ENCODE measurements at regions not wholly inside any gene's neighbourhood (a gene's known extent, or its start where the extent isn't known, plus 50 kb on each side); places are given as distances from the start of the nearest gene placed in this dataset.
"Not testable (repeated sequence)": the region's sequence is repeated elsewhere in the genome, so short reads cannot be mapped to it uniquely, and the experiment has no call there.

GRCh38 chr20:1822564-1823449 lies 72.4 kb upstream of the SIRPA start:
- H3K4me1 Mint-ChIP-seq: peaks cover 35 to 37% (median 37%) of the 10 kb centered on the region in 3 donors
- no peak overlapping the region for H3K4me3 Mint-ChIP-seq
- H3K27ac Mint-ChIP-seq: peak overlapping the region in 1 of 6 donors; percentile 72

GRCh38 chr20:1820138-1821079 lies 74.8 kb upstream of the SIRPA start:
- ATAC-seq (ENCODE audit: low read depth in 2 of 2) (no peak), DNase-seq (no peak)
- Mint-ChIP-seq H3K36me3 (peaks cover 0 to 45% of the 10 kb centered on the region in 2 donors), H3K4me3 (no peak overlapping the region), H3K4me1 (peaks cover 35 to 51% (median 50%) of the 10 kb centered on the region in 3 donors), H3K27me3 (peaks cover 24 to 35% (median 29%) of the 10 kb centered on the region in 3 donors), H3K27ac (peak overlapping the region in 2 of 6 donors; percentile 17 to 71), H3K9me3 (peaks cover 20 to 38% (median 28%) of the 10 kb centered on the region in 7 donors)

More at GRCh38 chr20:1822564-1823449, 72.4 kb upstream of the SIRPA start:
- DNase-seq: no peak
- peaks cover 0 to 44% of the 10 kb centered on the region in 2 donors for H3K36me3 Mint-ChIP-seq
- peaks cover 24 to 33% (median 28%) of the 10 kb centered on the region in 3 donors for H3K27me3 Mint-ChIP-seq
- no peak for ATAC-seq (ENCODE audit: low read depth in 2 of 2)
- peaks cover 20 to 38% (median 28%) of the 10 kb centered on the region in 7 donors for H3K9me3 Mint-ChIP-seq

GRCh38 chr20:1819311-1820137 lies 75.7 kb upstream of the SIRPA start:
- Mint-ChIP-seq H3K27ac (peak overlapping the region in 3 of 6 donors; percentile 10 to 76 (median 17)), H3K36me3 (peaks cover 0 to 43% of the 10 kb centered on the region in 2 donors), H3K27me3 (peaks cover 24 to 35% (median 32%) of the 10 kb centered on the region in 3 donors), H3K4me1 (peaks cover 35 to 55% (median 50%) of the 10 kb centered on the region in 3 donors), H3K9me3 (peaks cover 20 to 37% (median 28%) of the 10 kb centered on the region in 7 donors), H3K4me3 (no peak overlapping the region)
- peak in 1 of 2 donors; percentile 25 for ATAC-seq (ENCODE audit: low read depth in 2 of 2)
- no peak for DNase-seq

GRCh38 chr20:1818895-1819294 lies 76.3 kb upstream of the SIRPA start:
- Mint-ChIP-seq H3K36me3 (peaks cover 0 to 36% of the 10 kb centered on the region in 2 donors), H3K4me3 (no peak overlapping the region), H3K27me3 (peaks cover 28 to 35% (median 32%) of the 10 kb centered on the region in 3 donors), H3K9me3 (peaks cover 17 to 31% (median 26%) of the 10 kb centered on the region in 7 donors), H3K4me1 (peaks cover 34 to 54% (median 49%) of the 10 kb centered on the region in 3 donors), H3K27ac (peak overlapping the region in 2 of 6 donors; percentile 12 to 86)
- ATAC-seq (ENCODE audit: low read depth in 2 of 2) (no peak), DNase-seq (no peak)

GRCh38 chr20:1818247-1818840 lies 76.9 kb upstream of the SIRPA start:
- DNase-seq (no peak), ATAC-seq (ENCODE audit: low read depth in 2 of 2) (no peak)
- peaks cover 0 to 31% of the 10 kb centered on the region in 2 donors for H3K36me3 Mint-ChIP-seq
- peak overlapping the region in 4 of 6 donors; percentile 12 to 86 (median 50) for H3K27ac Mint-ChIP-seq
- peak overlapping the region in 2 of 8 donors; percentile 11 to 17 for H3K4me3 Mint-ChIP-seq
- H3K9me3 Mint-ChIP-seq: peaks cover 14 to 25% (median 21%) of the 10 kb centered on the region in 7 donors
- H3K4me1 Mint-ChIP-seq: peaks cover 30 to 48% (median 46%) of the 10 kb centered on the region in 3 donors
- peaks cover 28 to 35% (median 32%) of the 10 kb centered on the region in 3 donors for H3K27me3 Mint-ChIP-seq

GRCh38 chr20:1817577-1818211 lies 77.5 kb upstream of the SIRPA start:
- peak overlapping the region in 1 of 8 donors; percentile 20 for H3K4me3 Mint-ChIP-seq
- H3K4me1 Mint-ChIP-seq: peaks cover 30 to 48% (median 46%) of the 10 kb centered on the region in 3 donors
- H3K27me3 Mint-ChIP-seq: peaks cover 28 to 35% (median 32%) of the 10 kb centered on the region in 3 donors
- no peak for ATAC-seq (ENCODE audit: low read depth in 2 of 2)
- peak overlapping the region in 2 of 6 donors; percentile 12 to 52 for H3K27ac Mint-ChIP-seq
- peaks cover 0 to 28% of the 10 kb centered on the region in 2 donors for H3K36me3 Mint-ChIP-seq
- peaks cover 10 to 19% (median 15%) of the 10 kb centered on the region in 7 donors for H3K9me3 Mint-ChIP-seq
- DNase-seq: no peak

- Mint-ChIP-seq H3K9me3 (peaks cover 0 to 9% (median 6%) of the 10 kb centered on the region in 7 donors), H3K4me3 (peak overlapping the region in 2 of 8 donors; percentile 45 to 48), H3K27me3 (peaks cover 28 to 33% (median 32%) of the 10 kb centered on the region in 3 donors), H3K27ac (peak overlapping the region in 1 of 6 donors; percentile 42), H3K4me1 (peaks cover 33 to 56% (median 54%) of the 10 kb centered on the region in 3 donors), H3K36me3 (peaks cover 0 to 18% of the 10 kb centered on the region in 2 donors)
- ATAC-seq (ENCODE audit: low read depth in 2 of 2) (peak in 1 of 2 donors; percentile 27), DNase-seq (no peak)
These were observed 78.5 kb upstream of the SIRPA start for GRCh38 chr20:1816384-1817381.

GRCh38 chr20:1815502-1816085 lies 79.6 kb upstream of the SIRPA start:
- Mint-ChIP-seq H3K4me1 (peaks cover 40 to 62% (median 56%) of the 10 kb centered on the region in 3 donors), H3K4me3 (no peak overlapping the region), H3K9me3 (no peaks in the 10 kb centered on the region), H3K36me3 (peaks cover 0 to 9% of the 10 kb centered on the region in 2 donors), H3K27me3 (peaks cover 24 to 28% (median 26%) of the 10 kb centered on the region in 3 donors), H3K27ac (peak overlapping the region in 1 of 6 donors; percentile 30)
- no peak for ATAC-seq (ENCODE audit: low read depth in 2 of 2)
- DNase-seq: no peak

- peaks cover 19 to 24% (median 21%) of the 10 kb centered on the region in 3 donors for H3K27me3 Mint-ChIP-seq
- not testable (repeated sequence) for ATAC-seq (ENCODE audit: low read depth in 2 of 2); H3K27ac Mint-ChIP-seq; H3K36me3 Mint-ChIP-seq; DNase-seq; H3K9me3 Mint-ChIP-seq
- peak overlapping the region in 1 of 8 donors; percentile 59 for H3K4me3 Mint-ChIP-seq
- peaks cover 42 to 62% (median 58%) of the 10 kb centered on the region in 3 donors for H3K4me1 Mint-ChIP-seq
These were observed 80.3 kb upstream of the SIRPA start for GRCh38 chr20:1814861-1815260.

Data from naive B cell (primary cell).